ENCODE measurements at regions not wholly inside any gene's neighbourhood (a gene's known extent, or its start where the extent isn't known, plus 50 kb on each side); places are given as distances from the start of the nearest gene placed in this dataset.

DNA sequence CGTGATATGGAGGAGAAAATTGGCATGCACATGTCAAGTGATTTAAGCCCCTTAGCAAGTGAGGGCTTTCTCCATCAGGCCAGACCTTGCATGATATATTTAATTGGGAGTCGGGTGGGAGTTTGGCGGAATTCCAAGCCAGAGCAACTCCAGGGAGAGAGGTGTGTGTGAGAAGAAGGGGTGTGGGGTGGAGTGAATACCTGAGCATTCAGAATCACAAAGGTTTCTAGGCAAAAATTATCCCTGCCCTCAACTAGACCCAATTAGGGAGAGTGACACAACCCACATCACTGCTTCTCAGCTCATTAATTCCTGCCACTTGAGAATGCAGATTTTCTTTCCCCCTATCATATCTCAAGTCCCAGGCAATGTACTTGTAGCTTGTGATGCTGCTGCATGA is 279.7 kb upstream of the TUT7 start:
- in situ Hi-C loops (cut with HindIII; ENCODE audit: extremely low pct_ligation_motif_present, low pct_unique_long_range_greater_than_20kb) (loop anchor here (10.0 kb wide), 1 partner anchor 691 kb away; no protein-coding TSS in a partner anchor), intact Hi-C loops (cut with micrococcal nuclease; ENCODE audit: unreplicated experiment) (no loop called here)
- Histone ChIP-seq H3K27me3 (ENCODE audit: control insufficient read depth in 1 of 2, insufficient read depth in 2 of 2, low read length in 2 of 2) (peaks cover 0 to 5% of the 10 kb centered on the region in 2 experiments; a peak in 3 of 5 replicates), H3K27ac (ENCODE audit: extremely low read length, insufficient read depth, low read length) (no peak overlapping the region), H2AFZ (ENCODE audit: low read length) (no peak overlapping the region), H3K9me3 (ENCODE audit: low read length) (no peaks in the 10 kb centered on the region), H3K36me3 (replicated peaks in 1 of 2; ENCODE audit: control insufficient read depth in 1 of 2, insufficient read depth in 2 of 2, low read length in 2 of 2) (no peaks in the 10 kb centered on the region), H3K9ac (ENCODE audit: insufficient read depth, low read depth, low read length) (no peak overlapping the region), H3K79me2 (ENCODE audit: insufficient read depth, low read length) (no peaks in the 10 kb centered on the region), H3K4me1 (ENCODE audit: insufficient read depth, low read length) (no peaks in the 10 kb centered on the region), H3K4me2 (ENCODE audit: low read depth, low read length) (no peak overlapping the region), H3K4me3 (replicated peaks in 1 of 3; ENCODE audit: insufficient read depth in 1 of 3, low read depth in 2 of 3, low read length in 3 of 3) (no peak overlapping the region), H4K20me1 (ENCODE audit: insufficient read depth, low read length) (no peaks in the 10 kb centered on the region)
- ChIA-PET POLR2A (no interaction called here), CTCF (ENCODE audit: low intra/inter-chr PET ratio, low total read pairs) (no interaction called here)
- ATAC-seq (no peak), FAIRE-seq (no peak), DNase-seq (ENCODE audit: low spot score) (no peak)
- under 1% methylated on average over 3 of the region's 3 CpGs for WGBS (ENCODE audit: low lambda C conversion rate)
- no TSS peak for BruUV-seq (replicated peaks)
- TF ChIP-seq SALL2 (CRISPR knock-in tag; IDR thresholded peaks at IDR 0.05) = no peak
- TF ChIP-seq ZNF703 (CRISPR knock-in tag; IDR thresholded peaks at IDR 0.05; ENCODE audit: borderline replicate concordance) = no peak

DNA sequence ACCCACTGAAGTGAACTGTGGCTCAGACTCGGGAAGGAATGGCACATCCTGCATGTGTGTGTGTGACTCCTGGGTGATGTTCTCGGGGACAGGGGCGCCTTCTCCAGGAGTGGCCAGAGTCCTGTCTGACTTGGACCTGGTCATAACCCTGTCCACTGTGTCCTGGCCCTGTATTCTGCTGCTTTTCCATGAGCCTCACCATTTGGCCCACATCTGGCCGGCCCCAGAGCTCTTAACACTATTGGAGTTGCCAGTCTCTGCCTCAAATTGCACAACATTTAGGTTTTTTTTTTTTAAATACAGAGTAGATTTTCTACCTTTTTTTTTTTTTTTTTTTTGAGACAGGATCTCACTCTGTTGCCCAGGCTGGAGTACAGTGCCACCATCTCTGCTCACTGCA is 278.3 kb upstream of the TUT7 start:
- no peak overlapping the region for H2AFZ ChIP-seq (ENCODE audit: low read length)
- H3K9me3 ChIP-seq (ENCODE audit: low read length) = no peaks in the 10 kb centered on the region
- no peaks in the 10 kb centered on the region for H3K36me3 ChIP-seq (replicated peaks in 1 of 2; ENCODE audit: control insufficient read depth in 1 of 2, insufficient read depth in 2 of 2, low read length in 2 of 2)
- H3K4me1 ChIP-seq (ENCODE audit: insufficient read depth, low read length) = no peaks in the 10 kb centered on the region
- no peak overlapping the region for H3K27ac ChIP-seq (ENCODE audit: extremely low read length, insufficient read depth, low read length)
- no peak overlapping the region for H3K9ac ChIP-seq (ENCODE audit: insufficient read depth, low read depth, low read length)
- H3K27me3 ChIP-seq (ENCODE audit: control insufficient read depth in 1 of 2, insufficient read depth in 2 of 2, low read length in 2 of 2) = peaks cover 0 to 5% of the 10 kb centered on the region in 2 experiments; a peak in 3 of 5 replicates
- FAIRE-seq (no peak), ATAC-seq (no peak), DNase-seq (ENCODE audit: low spot score) (no peak)
- in situ Hi-C loops (cut with HindIII; ENCODE audit: extremely low pct_ligation_motif_present, low pct_unique_long_range_greater_than_20kb) (loop anchor here (10.0 kb wide), 1 partner anchor 692 kb away; no protein-coding TSS in a partner anchor), intact Hi-C loops (cut with micrococcal nuclease; ENCODE audit: unreplicated experiment) (no loop called here)
- no peaks in the 10 kb centered on the region for H4K20me1 ChIP-seq (ENCODE audit: insufficient read depth, low read length)
- H3K79me2 ChIP-seq (ENCODE audit: insufficient read depth, low read length) = no peaks in the 10 kb centered on the region
- H3K4me2 ChIP-seq (ENCODE audit: low read depth, low read length) = no peak overlapping the region
- no peak overlapping the region for H3K4me3 ChIP-seq (replicated peaks in 1 of 3; ENCODE audit: insufficient read depth in 1 of 3, low read depth in 2 of 3, low read length in 3 of 3)
- BruUV-seq (replicated peaks) = no TSS peak
- WGBS (ENCODE audit: low lambda C conversion rate) = 6% methylated on average over 4 of the region's 4 CpGs
- ChIA-PET POLR2A (no interaction called here), CTCF (ENCODE audit: low intra/inter-chr PET ratio, low total read pairs) (no interaction called here)
- TF ChIP-seq TBX3 (IDR thresholded peaks at IDR 0.05; ENCODE audit: borderline replicate concordance) (no peak), ELF1 (CRISPR knock-in tag; IDR thresholded peaks at IDR 0.05) (no peak), GABPB1 (CRISPR knock-in tag; IDR thresholded peaks at IDR 0.05) (no peak), NFE2L1 (CRISPR knock-in tag; IDR thresholded peaks at IDR 0.05; ENCODE audit: borderline replicate concordance) (no peak), ZNF235 (CRISPR knock-in tag; IDR thresholded peaks at IDR 0.05; ENCODE audit: borderline replicate concordance) (no peak), FOXC1 (CRISPR knock-in tag; IDR thresholded peaks at IDR 0.05; ENCODE audit: borderline replicate concordance) (no peak), ZC3H4 (CRISPR knock-in tag; IDR thresholded peaks at IDR 0.05; ENCODE audit: borderline replicate concordance) (no peak), SNAI1 (CRISPR knock-in tag; IDR thresholded peaks at IDR 0.05; ENCODE audit: borderline replicate concordance) (no peak), MAFG (CRISPR knock-in tag; IDR thresholded peaks at IDR 0.05) (no peak), SSRP1 (CRISPR knock-in tag; IDR thresholded peaks at IDR 0.05) (no peak), ZNF12 (CRISPR knock-in tag; IDR thresholded peaks at IDR 0.05) (no peak), KDM5B (CRISPR knock-in tag; IDR thresholded peaks at IDR 0.05; ENCODE audit: borderline replicate concordance) (no peak), SIN3B (IDR thresholded peaks at IDR 0.05; ENCODE audit: low read length) (no peak), ZNF850 (CRISPR knock-in tag; conservative IDR thresholded peaks at IDR 0.05) (no peak)
- TF ChIP-seq, protein P1, sequence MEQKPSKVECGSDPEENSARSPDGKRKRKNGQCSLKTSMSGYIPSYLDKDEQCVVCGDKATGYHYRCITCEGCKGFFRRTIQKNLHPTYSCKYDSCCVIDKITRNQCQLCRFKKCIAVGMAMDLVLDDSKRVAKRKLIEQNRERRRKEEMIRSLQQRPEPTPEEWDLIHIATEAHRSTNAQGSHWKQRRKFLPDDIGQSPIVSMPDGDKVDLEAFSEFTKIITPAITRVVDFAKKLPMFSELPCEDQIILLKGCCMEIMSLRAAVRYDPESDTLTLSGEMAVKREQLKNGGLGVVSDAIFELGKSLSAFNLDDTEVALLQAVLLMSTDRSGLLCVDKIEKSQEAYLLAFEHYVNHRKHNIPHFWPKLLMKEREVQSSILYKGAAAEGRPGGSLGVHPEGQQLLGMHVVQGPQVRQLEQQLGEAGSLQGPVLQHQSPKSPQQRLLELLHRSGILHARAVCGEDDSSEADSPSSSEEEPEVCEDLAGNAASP (CRISPR knock-in tag; IDR thresholded peaks at IDR 0.05; ENCODE audit: borderline replicate concordance) = no peak
- TF ChIP-seq, protein P2, sequence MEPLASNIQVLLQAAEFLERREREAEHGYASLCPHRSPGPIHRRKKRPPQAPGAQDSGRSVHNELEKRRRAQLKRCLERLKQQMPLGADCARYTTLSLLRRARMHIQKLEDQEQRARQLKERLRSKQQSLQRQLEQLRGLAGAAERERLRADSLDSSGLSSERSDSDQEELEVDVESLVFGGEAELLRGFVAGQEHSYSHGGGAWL (CRISPR knock-in tag; IDR thresholded peaks at IDR 0.05) = no peak
- TF ChIP-seq, protein P3, sequence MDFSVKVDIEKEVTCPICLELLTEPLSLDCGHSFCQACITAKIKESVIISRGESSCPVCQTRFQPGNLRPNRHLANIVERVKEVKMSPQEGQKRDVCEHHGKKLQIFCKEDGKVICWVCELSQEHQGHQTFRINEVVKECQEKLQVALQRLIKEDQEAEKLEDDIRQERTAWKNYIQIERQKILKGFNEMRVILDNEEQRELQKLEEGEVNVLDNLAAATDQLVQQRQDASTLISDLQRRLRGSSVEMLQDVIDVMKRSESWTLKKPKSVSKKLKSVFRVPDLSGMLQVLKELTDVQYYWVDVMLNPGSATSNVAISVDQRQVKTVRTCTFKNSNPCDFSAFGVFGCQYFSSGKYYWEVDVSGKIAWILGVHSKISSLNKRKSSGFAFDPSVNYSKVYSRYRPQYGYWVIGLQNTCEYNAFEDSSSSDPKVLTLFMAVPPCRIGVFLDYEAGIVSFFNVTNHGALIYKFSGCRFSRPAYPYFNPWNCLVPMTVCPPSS (IDR thresholded peaks at IDR 0.05) = no peak

All from HepG2 (cell line).